Vagina (tissue), 2 donors: ENCODE measurements at regions not wholly inside any gene's neighbourhood (a gene's known extent, or its start where the extent isn't known, plus 50 kb on each side); places are given as distances from the start of the nearest gene placed in this dataset.
"Not testable (repeated sequence)": the region's sequence is repeated elsewhere in the genome, so short reads cannot be mapped to it uniquely, and the experiment has no call there.

ENCODE experiments used
- DNase-seq, 2 donors: peaks; one replicate each; pipeline ENCODE4 v3.0.0-alpha.2; 2017; ENCODE audit errors: extremely low spot score in 2 of 2
- H3K27ac ChIP-seq: fragments of 200-600 bp; sonication (generic); one replicate; pipeline ENCODE4 v1.5.1; 2019
- H3K27me3 ChIP-seq: fragments of 200-600 bp; sonication (generic); one replicate; pipeline ENCODE4 v1.5.1; 2019
- H3K36me3 ChIP-seq, 2 donors: fragments of 200-600 bp; sonication (generic); one replicate each; pipeline ENCODE4 v1.5.1; 2017 to 2019
- H3K4me1 ChIP-seq: fragments of 200-600 bp; sonication (generic); one replicate; pipeline ENCODE4 v1.5.1; 2019
- H3K4me3 ChIP-seq, 2 donors: fragments of 200-600 bp; sonication (generic); 1 replicate in 1 of 2; 2 replicates in 1 of 2; pipeline ENCODE4 v1.5.1; 2016 to 2019
- H3K9me3 ChIP-seq: fragments of 200-600 bp; sonication (generic); one replicate; pipeline ENCODE4 v1.5.1; 2019
- CTCF ChIP-seq, 3 experiments: fragments of 450-650 bp in 2 of 3; fragments of 200-600 bp in 1 of 3; sonication (generic) in 1 of 3; IDR thresholded peaks; one replicate each; pipeline ENCODE4 v1.5.1; 2017 to 2019; ENCODE audit warnings: antibody characterized with exemption in 3 of 3, mild to moderate bottlenecking in 2 of 3, moderate library complexity in 2 of 3
- POLR2A ChIP-seq, 2 donors: fragments of 450-650 bp; IDR thresholded peaks; one replicate each; pipeline ENCODE4 v1.6.1; 2017; ENCODE audit warnings: antibody characterized with exemption in 2 of 2, mild to moderate bottlenecking in 2 of 2, moderate library complexity in 2 of 2
- POLR2AphosphoS5 ChIP-seq, 2 donors: sonication (generic); formaldehyde crosslinking; IDR thresholded peaks; one replicate each; pipeline ENCODE4 v1.9.0; 2017; ENCODE audit warnings: antibody characterized with exemption in 2 of 2, mild to moderate bottlenecking in 2 of 2, low read depth in 1 of 2; ENCODE audit not compliant: insufficient read depth in 1 of 2
- intact Hi-C: fragments of 100-400 bp; cut with DNase I; formaldehyde crosslinking; loops from one replicate; pipeline ENCODE4 v1.15.1; 2023

- no peak overlapping the region for H3K4me3 ChIP-seq
- H3K27ac ChIP-seq, result no peak overlapping the region
- H3K27me3 ChIP-seq, result no peaks in the 10 kb centered on the region
- H3K9me3 ChIP-seq, result no peaks in the 10 kb centered on the region
- no peak for DNase-seq
- H3K36me3 ChIP-seq, result no peaks in the 10 kb centered on the region
- intact Hi-C loops, result no loop called here
- no peaks in the 10 kb centered on the region for H3K4me1 ChIP-seq
- TF ChIP-seq POLR2A (IDR thresholded peaks at IDR 0.05) (no peak), CTCF (IDR thresholded peaks at IDR 0.05) (no peak), POLR2AphosphoS5 (IDR thresholded peaks at IDR 0.05; ENCODE audit: insufficient read depth in 1 of 2, low read depth in 1 of 2) (no peak)
Observed at GRCh38 chr1:195186544-195186943, 1421.7 kb downstream of the KCNT2 start.

- Histone ChIP-seq H3K4me3 (no peak overlapping the region), H3K9me3 (no peaks in the 10 kb centered on the region), H3K27me3 (no peaks in the 10 kb centered on the region), H3K27ac (no peak overlapping the region), H3K4me1 (no peaks in the 10 kb centered on the region), H3K36me3 (no peaks in the 10 kb centered on the region)
- DNase-seq, result no peak
- TF ChIP-seq POLR2AphosphoS5 (IDR thresholded peaks at IDR 0.05; ENCODE audit: insufficient read depth in 1 of 2, low read depth in 1 of 2) (no peak), POLR2A (IDR thresholded peaks at IDR 0.05) (no peak), CTCF (IDR thresholded peaks at IDR 0.05) (no peak)
- intact Hi-C loops, result no loop called here
Observed at GRCh38 chr1:195185736-195186135, 1422.5 kb downstream of the KCNT2 start.

- no peaks in the 10 kb centered on the region for H3K27me3 ChIP-seq
Observed at GRCh38 chr1:195185321-195185720, 1422.9 kb downstream of the KCNT2 start.

GRCh38 chr1:195173753-195174152, 1434.5 kb downstream of the KCNT2 start:
- Histone ChIP-seq H3K9me3 (no peaks in the 10 kb centered on the region), H3K27me3 (no peaks in the 10 kb centered on the region), H3K36me3 (no peaks in the 10 kb centered on the region), H3K27ac (no peak overlapping the region), H3K4me1 (no peaks in the 10 kb centered on the region), H3K4me3 (no peak overlapping the region)
- no peak for DNase-seq
- TF ChIP-seq POLR2AphosphoS5 (IDR thresholded peaks at IDR 0.05; ENCODE audit: insufficient read depth in 1 of 2, low read depth in 1 of 2) (no peak), CTCF (IDR thresholded peaks at IDR 0.05) (no peak), POLR2A (IDR thresholded peaks at IDR 0.05) (no peak)
- intact Hi-C loops, result no loop called here

More at GRCh38 chr1:195185321-195185720, 1422.9 kb downstream of the KCNT2 start:
- Histone ChIP-seq H3K4me3 (no peak overlapping the region), H3K4me1 (no peaks in the 10 kb centered on the region), H3K36me3 (no peaks in the 10 kb centered on the region), H3K27ac (no peak overlapping the region), H3K9me3 (no peaks in the 10 kb centered on the region)
- DNase-seq, result no peak
- intact Hi-C loops, result no loop called here
- TF ChIP-seq POLR2A (IDR thresholded peaks at IDR 0.05), result no peak
- TF ChIP-seq POLR2AphosphoS5 (IDR thresholded peaks at IDR 0.05; ENCODE audit: insufficient read depth in 1 of 2, low read depth in 1 of 2), result no peak
- TF ChIP-seq CTCF (IDR thresholded peaks at IDR 0.05), result no peak

GRCh38 chr1:195159795-195160194, 1448.4 kb downstream of the KCNT2 start:
- intact Hi-C loops, H3K27me3 ChIP-seq, H3K27ac ChIP-seq, H3K36me3 ChIP-seq, DNase-seq, H3K9me3 ChIP-seq, H3K4me1 ChIP-seq, H3K4me3 ChIP-seq: not testable (repeated sequence)

GRCh38 chr1:195158091-195158490, 1450.1 kb downstream of the KCNT2 start:
- H3K36me3 ChIP-seq, result no peaks in the 10 kb centered on the region
- no peak for TF ChIP-seq POLR2A (IDR thresholded peaks at IDR 0.05)
- TF ChIP-seq POLR2AphosphoS5 (IDR thresholded peaks at IDR 0.05; ENCODE audit: insufficient read depth in 1 of 2, low read depth in 1 of 2), result no peak
- no peak for TF ChIP-seq CTCF (IDR thresholded peaks at IDR 0.05)
- H3K4me3 ChIP-seq, result no peak overlapping the region
- no peak overlapping the region for H3K27ac ChIP-seq
- no peak for DNase-seq
- intact Hi-C loops, result no loop called here
- no peaks in the 10 kb centered on the region for H3K27me3 ChIP-seq
- no peaks in the 10 kb centered on the region for H3K9me3 ChIP-seq
- H3K4me1 ChIP-seq, result no peaks in the 10 kb centered on the region
